ENCODE measurements at regions not wholly inside any gene's neighbourhood (a gene's known extent, or its start where the extent isn't known, plus 50 kb on each side); places are given as distances from the start of the nearest gene placed in this dataset.

DNA sequence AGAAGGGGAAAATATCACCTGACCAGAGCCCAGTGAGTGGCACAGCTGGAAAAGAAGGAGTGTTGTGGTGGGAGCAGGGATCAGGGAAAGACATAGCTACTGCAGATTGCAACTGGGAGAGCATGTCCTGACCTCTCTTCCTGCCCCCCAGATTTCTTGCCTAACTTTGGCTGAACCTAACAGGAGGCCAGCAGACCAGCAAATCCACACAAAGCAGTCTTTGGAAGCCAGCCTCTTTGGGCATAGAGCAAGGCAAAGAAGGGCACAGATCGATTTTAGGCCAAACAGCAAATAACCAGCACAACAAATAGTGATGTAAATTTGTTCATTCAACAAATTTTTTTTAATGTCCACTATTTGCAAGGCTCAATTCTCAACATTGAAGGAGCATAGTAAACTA, 433.2 kb upstream of the GHITM start:
- H3K9me3 ChIP-seq (ENCODE audit: control insufficient read depth in 1 of 2, low read length in 2 of 2), result no peaks in the 10 kb centered on the region
- no peak overlapping the region for H3K4me3 ChIP-seq (ENCODE audit: low read depth in 1 of 2, low read length in 2 of 2)
- H3K4me1 ChIP-seq (ENCODE audit: control insufficient read depth in 1 of 2, insufficient read depth in 2 of 2, low read length in 2 of 2), result no peaks in the 10 kb centered on the region
- H3K27me3 ChIP-seq (ENCODE audit: low read depth, low read length), result no peaks in the 10 kb centered on the region
- no peaks in the 10 kb centered on the region for H3K36me3 ChIP-seq (ENCODE audit: control insufficient read depth in 1 of 2, insufficient read depth in 2 of 2, low read length in 2 of 2)
- no peak overlapping the region for H3K27ac ChIP-seq (ENCODE audit: low read length)

DNA sequence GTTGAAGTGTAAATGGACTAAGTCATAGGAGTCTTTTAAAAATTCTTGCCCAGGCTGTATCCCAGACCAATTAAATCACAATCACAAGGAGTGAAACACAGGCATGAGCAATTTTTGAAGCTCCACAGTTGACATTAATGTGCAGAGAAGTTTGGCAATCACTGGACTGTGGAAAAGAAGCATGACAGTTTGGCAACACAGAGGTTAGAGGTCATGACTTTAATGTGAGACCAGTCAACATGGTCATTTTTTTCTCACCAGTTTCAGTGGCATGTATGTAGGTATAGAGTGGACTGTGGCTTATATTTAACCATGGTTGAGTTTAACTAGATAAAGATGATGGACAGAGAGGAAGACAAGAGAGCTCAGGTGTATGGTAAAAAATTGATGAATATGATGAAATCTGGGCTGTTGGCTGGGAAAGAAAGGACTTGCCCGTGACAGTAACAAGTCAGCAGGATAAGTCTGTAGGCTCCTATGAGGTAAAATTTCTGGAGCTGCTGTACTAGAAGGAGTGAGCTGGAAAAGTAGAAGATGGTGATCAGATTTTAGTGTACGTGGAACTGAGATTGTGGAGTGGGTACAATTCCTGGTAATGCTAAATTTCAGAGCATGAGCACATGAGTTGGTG, 432.2 kb upstream of the GHITM start:
- no peaks in the 10 kb centered on the region for H3K36me3 ChIP-seq (ENCODE audit: control insufficient read depth in 1 of 2, insufficient read depth in 2 of 2, low read length in 2 of 2)
- H3K27ac ChIP-seq (ENCODE audit: low read length), result no peak overlapping the region
- no peaks in the 10 kb centered on the region for H3K9me3 ChIP-seq (ENCODE audit: control insufficient read depth in 1 of 2, low read length in 2 of 2)
- H3K27me3 ChIP-seq (ENCODE audit: low read depth, low read length), result no peaks in the 10 kb centered on the region
- no peak overlapping the region for H3K4me3 ChIP-seq (ENCODE audit: low read depth in 1 of 2, low read length in 2 of 2)
- no peaks in the 10 kb centered on the region for H3K4me1 ChIP-seq (ENCODE audit: control insufficient read depth in 1 of 2, insufficient read depth in 2 of 2, low read length in 2 of 2)

DNA sequence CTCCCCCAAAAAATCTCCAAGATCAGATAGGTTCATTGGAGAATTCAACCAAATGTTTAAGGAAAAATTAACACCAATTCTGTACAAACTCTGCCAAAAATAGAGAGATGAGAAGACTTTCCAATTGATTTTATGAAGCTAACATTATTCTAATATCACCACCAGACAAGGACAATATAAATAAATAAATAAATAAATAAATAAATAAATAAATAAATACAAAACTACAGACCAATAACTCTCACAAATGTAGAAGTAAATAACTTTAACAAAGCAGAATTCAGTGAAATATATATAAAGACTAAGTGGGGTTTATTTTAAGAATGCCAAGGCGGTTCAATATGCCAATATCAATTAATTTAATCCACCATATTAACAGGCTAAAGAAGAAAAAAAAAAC, 425.9 kb upstream of the GHITM start:
- Histone ChIP-seq H3K27ac (ENCODE audit: low read length) (no peak overlapping the region), H3K27me3 (ENCODE audit: low read depth, low read length) (no peaks in the 10 kb centered on the region), H3K9me3 (ENCODE audit: control insufficient read depth in 1 of 2, low read length in 2 of 2) (no peaks in the 10 kb centered on the region), H3K4me3 (ENCODE audit: low read depth in 1 of 2, low read length in 2 of 2) (no peak overlapping the region), H3K36me3 (ENCODE audit: control insufficient read depth in 1 of 2, insufficient read depth in 2 of 2, low read length in 2 of 2) (no peaks in the 10 kb centered on the region), H3K4me1 (ENCODE audit: control insufficient read depth in 1 of 2, insufficient read depth in 2 of 2, low read length in 2 of 2) (no peaks in the 10 kb centered on the region)

DNA sequence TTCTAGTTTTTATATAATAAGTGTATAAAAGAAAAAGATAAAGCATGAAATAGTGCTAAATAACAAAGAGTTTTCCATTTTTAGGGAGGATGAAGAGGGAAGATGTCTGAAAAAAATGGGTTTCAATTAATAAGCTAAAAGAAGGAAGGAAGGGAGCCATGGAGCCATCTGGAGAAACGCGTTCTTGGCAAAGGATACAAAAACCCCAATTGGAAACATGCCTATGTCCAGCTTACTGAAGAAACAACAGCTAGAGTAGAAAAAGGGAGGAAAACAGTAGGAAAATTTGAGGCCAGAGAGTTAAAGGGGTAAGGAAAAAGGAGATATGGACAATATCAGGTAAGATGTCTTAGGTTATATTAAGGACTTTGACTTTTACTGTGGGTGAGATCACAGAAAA, 416.2 kb upstream of the GHITM start:
- H3K4me1 ChIP-seq (ENCODE audit: control insufficient read depth in 1 of 2, insufficient read depth in 2 of 2, low read length in 2 of 2), result no peaks in the 10 kb centered on the region
- H3K9me3 ChIP-seq (ENCODE audit: control insufficient read depth in 1 of 2, low read length in 2 of 2), result no peaks in the 10 kb centered on the region
- no peaks in the 10 kb centered on the region for H3K27me3 ChIP-seq (ENCODE audit: low read depth, low read length)
- no peaks in the 10 kb centered on the region for H3K36me3 ChIP-seq (ENCODE audit: control insufficient read depth in 1 of 2, insufficient read depth in 2 of 2, low read length in 2 of 2)
- H3K4me3 ChIP-seq (ENCODE audit: low read depth in 1 of 2, low read length in 2 of 2), result no peak overlapping the region
- no peak overlapping the region for H3K27ac ChIP-seq (ENCODE audit: low read length)

DNA sequence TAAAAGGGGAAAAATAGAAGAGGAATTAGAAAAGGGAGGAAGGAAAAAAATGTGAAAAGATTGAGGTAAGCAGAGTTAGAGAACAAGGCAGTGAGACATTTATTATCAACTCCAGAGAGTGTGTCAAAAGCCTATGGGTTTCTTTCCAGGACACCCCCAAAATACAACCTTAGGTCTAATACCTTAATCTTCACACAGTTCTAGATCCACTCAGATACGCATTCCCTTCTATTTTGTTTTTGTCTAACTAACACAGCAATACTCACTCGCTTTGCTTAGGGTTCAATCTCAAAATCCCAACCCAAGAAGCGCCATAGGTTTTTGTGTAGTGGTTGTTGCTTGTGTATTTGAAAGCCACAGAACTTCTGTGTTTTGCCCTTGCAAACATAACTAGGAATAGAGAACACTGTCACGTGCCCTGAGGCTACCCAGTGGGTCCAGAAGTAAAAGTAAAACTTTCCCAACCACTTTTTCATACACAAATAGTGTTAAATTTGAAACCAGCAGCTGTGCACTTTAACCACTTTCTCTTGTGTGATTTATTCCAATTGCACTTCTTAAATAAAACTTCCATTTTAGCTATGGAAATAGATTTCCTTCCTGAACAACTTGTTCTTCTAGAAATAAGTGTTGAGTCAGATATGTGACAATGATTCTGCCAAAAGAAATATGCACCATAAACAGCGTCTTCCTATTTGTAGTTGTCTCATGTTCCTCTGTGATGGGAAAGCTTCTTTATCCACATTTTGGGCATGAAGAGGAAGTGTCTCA, 414.7 kb upstream of the GHITM start:
- Histone ChIP-seq H3K4me1 (ENCODE audit: control insufficient read depth in 1 of 2, insufficient read depth in 2 of 2, low read length in 2 of 2) (no peaks in the 10 kb centered on the region), H3K4me3 (ENCODE audit: low read depth in 1 of 2, low read length in 2 of 2) (no peak overlapping the region), H3K27me3 (ENCODE audit: low read depth, low read length) (no peaks in the 10 kb centered on the region), H3K36me3 (ENCODE audit: control insufficient read depth in 1 of 2, insufficient read depth in 2 of 2, low read length in 2 of 2) (no peaks in the 10 kb centered on the region), H3K27ac (ENCODE audit: low read length) (no peak overlapping the region), H3K9me3 (ENCODE audit: control insufficient read depth in 1 of 2, low read length in 2 of 2) (no peaks in the 10 kb centered on the region)

DNA sequence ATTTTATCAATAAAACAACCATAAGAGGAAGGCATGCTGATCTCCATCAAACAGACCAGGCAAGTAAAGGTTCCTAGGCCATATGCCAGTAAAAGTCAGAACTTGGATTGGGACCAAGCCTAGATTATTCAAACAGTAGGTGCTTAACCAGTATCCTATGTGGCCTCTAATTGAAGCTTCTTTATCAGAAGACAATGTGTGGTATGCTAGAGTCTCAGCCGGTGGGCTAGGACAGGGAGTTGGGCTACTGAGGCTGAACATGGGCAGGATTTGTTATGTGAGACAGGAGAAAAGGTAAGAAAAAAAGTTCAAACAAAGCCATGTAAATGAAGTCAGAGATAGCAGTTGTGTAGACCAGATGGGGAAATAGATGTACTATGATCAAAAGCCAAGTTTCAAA, 413.7 kb upstream of the GHITM start:
- H3K27ac ChIP-seq (ENCODE audit: low read length), result no peak overlapping the region
- H3K9me3 ChIP-seq (ENCODE audit: control insufficient read depth in 1 of 2, low read length in 2 of 2), result no peaks in the 10 kb centered on the region
- no peak overlapping the region for H3K4me3 ChIP-seq (ENCODE audit: low read depth in 1 of 2, low read length in 2 of 2)
- no peaks in the 10 kb centered on the region for H3K27me3 ChIP-seq (ENCODE audit: low read depth, low read length)
- no peaks in the 10 kb centered on the region for H3K4me1 ChIP-seq (ENCODE audit: control insufficient read depth in 1 of 2, insufficient read depth in 2 of 2, low read length in 2 of 2)
- no peaks in the 10 kb centered on the region for H3K36me3 ChIP-seq (ENCODE audit: control insufficient read depth in 1 of 2, insufficient read depth in 2 of 2, low read length in 2 of 2)

DNA sequence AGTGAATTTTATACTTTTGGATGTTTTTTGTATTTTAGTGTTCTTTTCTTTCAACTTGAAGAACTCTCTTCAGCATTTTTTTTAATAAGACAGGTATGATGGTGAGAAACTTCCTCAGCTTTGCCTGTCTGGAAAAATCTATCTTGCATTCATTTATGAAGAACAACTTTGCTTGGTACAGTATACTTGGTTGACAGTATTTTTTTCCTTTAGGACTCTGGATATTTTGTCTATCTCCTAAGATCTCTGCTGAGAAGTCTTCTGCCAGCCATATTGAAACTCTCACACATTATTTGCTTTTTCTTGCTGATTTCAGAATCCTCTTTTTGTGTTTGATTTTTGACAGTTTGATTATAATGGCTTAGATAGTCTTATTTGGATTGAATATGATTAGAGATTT, 405.0 kb upstream of the GHITM start:
- H3K4me1 ChIP-seq (ENCODE audit: control insufficient read depth in 1 of 2, insufficient read depth in 2 of 2, low read length in 2 of 2), result no peaks in the 10 kb centered on the region
- H3K36me3 ChIP-seq (ENCODE audit: control insufficient read depth in 1 of 2, insufficient read depth in 2 of 2, low read length in 2 of 2), result no peaks in the 10 kb centered on the region
- H3K27ac ChIP-seq (ENCODE audit: low read length), result no peak overlapping the region
- H3K27me3 ChIP-seq (ENCODE audit: low read depth, low read length), result no peaks in the 10 kb centered on the region
- H3K9me3 ChIP-seq (ENCODE audit: control insufficient read depth in 1 of 2, low read length in 2 of 2), result peaks cover 3 to 22% of the 10 kb centered on the region in 2 donors
- no peak overlapping the region for H3K4me3 ChIP-seq (ENCODE audit: low read depth in 1 of 2, low read length in 2 of 2)

DNA sequence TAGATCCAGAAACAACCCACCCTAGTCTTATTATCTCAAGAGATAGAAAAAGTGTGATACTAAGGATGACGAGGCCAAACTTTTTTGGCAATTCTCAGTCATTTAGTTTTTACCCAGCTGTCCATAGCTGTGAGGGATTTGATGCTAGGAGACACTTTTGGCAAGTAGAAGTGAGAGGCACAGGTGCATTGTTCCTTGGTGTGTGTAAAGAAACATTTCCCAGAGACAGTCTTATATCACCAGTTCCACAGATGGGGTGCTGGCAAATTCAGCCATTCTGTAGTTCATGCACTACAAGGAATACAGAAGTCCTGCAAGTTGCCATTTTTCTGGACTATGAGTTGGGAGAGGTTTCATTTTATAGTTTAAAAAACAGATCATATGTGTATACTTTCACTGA, 403.3 kb upstream of the GHITM start:
- Histone ChIP-seq H3K4me3 (ENCODE audit: low read depth in 1 of 2, low read length in 2 of 2) (no peak overlapping the region), H3K27me3 (ENCODE audit: low read depth, low read length) (no peaks in the 10 kb centered on the region), H3K27ac (ENCODE audit: low read length) (no peak overlapping the region), H3K36me3 (ENCODE audit: control insufficient read depth in 1 of 2, insufficient read depth in 2 of 2, low read length in 2 of 2) (no peaks in the 10 kb centered on the region), H3K9me3 (ENCODE audit: control insufficient read depth in 1 of 2, low read length in 2 of 2) (peaks cover 3 to 22% of the 10 kb centered on the region in 2 donors), H3K4me1 (ENCODE audit: control insufficient read depth in 1 of 2, insufficient read depth in 2 of 2, low read length in 2 of 2) (no peaks in the 10 kb centered on the region)

DNA sequence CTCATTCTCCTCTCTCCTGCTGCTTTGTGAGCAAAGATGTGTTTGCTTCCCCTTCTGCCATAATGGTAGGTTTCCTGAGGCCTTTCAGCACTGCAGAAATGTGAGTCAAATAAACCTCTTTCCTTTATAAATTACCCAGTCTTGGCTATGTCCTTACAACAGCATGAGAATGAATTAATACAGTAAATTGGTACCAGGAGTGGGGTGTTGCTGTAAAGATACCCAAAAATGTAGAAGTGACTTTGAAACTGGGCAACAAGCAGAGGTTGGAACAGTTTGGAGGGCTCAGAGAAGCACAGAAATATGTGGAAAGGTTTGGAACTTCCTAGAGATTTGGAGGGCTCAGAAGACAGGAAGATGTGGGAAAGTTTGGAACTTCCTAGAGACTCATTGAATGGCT, 388.7 kb upstream of the GHITM start:
- peaks cover 3 to 55% of the 10 kb centered on the region in 2 donors for H3K9me3 ChIP-seq (ENCODE audit: control insufficient read depth in 1 of 2, low read length in 2 of 2)
- no peaks in the 10 kb centered on the region for H3K36me3 ChIP-seq (ENCODE audit: control insufficient read depth in 1 of 2, insufficient read depth in 2 of 2, low read length in 2 of 2)
- H3K27ac ChIP-seq (ENCODE audit: low read length), result no peak overlapping the region
- H3K27me3 ChIP-seq (ENCODE audit: low read depth, low read length), result no peaks in the 10 kb centered on the region
- peak overlapping the region in 1 of 2 donors; percentile 10 for H3K4me3 ChIP-seq (ENCODE audit: low read depth in 1 of 2, low read length in 2 of 2)
- H3K4me1 ChIP-seq (ENCODE audit: control insufficient read depth in 1 of 2, insufficient read depth in 2 of 2, low read length in 2 of 2), result no peaks in the 10 kb centered on the region

DNA sequence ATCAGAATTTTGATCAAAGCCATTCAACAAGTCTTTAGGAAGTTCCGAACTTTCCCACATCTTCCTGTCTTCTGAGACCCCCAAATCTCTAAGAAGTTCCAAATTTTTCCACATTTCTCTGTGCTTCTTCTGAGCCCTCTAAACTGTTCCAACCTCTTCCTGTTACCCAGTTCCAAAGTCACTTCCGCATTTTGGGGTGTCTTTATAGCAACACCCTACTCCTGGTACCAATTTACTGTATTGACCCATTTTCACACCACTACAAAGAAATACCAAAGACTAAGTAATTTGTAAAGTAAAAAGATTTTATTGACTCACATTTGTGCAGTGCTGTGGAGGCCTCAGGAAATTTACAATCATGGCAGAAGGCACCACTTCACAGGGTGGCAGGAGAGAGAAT, 385.8 kb upstream of the GHITM start:
- Histone ChIP-seq H3K27me3 (ENCODE audit: low read depth, low read length) (no peaks in the 10 kb centered on the region), H3K9me3 (ENCODE audit: control insufficient read depth in 1 of 2, low read length in 2 of 2) (peaks cover 3 to 55% of the 10 kb centered on the region in 2 donors), H3K27ac (ENCODE audit: low read length) (no peak overlapping the region), H3K36me3 (ENCODE audit: control insufficient read depth in 1 of 2, insufficient read depth in 2 of 2, low read length in 2 of 2) (no peaks in the 10 kb centered on the region), H3K4me3 (ENCODE audit: low read depth in 1 of 2, low read length in 2 of 2) (no peak overlapping the region), H3K4me1 (ENCODE audit: control insufficient read depth in 1 of 2, insufficient read depth in 2 of 2, low read length in 2 of 2) (no peaks in the 10 kb centered on the region)

DNA sequence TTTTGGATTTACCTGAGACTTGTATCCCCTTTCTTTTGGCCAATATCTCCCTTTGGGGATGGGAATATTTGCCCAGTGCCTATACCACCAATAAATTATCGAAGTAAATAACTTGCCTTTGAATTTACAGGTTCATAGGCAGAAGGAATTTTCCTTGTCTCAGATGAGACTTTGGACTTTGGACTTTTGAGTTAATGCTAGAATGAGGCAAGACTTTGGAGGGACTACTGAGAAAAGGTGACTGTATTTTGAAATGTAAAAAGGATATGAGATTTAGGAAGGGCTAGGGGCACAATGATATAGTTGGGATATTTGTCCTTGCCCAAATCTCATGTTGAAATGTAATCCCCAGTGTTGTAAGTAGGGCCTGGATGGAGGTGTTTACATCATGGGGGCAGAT, 384.5 kb upstream of the GHITM start:
- no peak overlapping the region for H3K4me3 ChIP-seq (ENCODE audit: low read depth in 1 of 2, low read length in 2 of 2)
- no peak overlapping the region for H3K27ac ChIP-seq (ENCODE audit: low read length)
- H3K9me3 ChIP-seq (ENCODE audit: control insufficient read depth in 1 of 2, low read length in 2 of 2), result peaks cover 3 to 47% of the 10 kb centered on the region in 2 donors
- no peaks in the 10 kb centered on the region for H3K36me3 ChIP-seq (ENCODE audit: control insufficient read depth in 1 of 2, insufficient read depth in 2 of 2, low read length in 2 of 2)
- no peaks in the 10 kb centered on the region for H3K4me1 ChIP-seq (ENCODE audit: control insufficient read depth in 1 of 2, insufficient read depth in 2 of 2, low read length in 2 of 2)
- no peaks in the 10 kb centered on the region for H3K27me3 ChIP-seq (ENCODE audit: low read depth, low read length)

DNA sequence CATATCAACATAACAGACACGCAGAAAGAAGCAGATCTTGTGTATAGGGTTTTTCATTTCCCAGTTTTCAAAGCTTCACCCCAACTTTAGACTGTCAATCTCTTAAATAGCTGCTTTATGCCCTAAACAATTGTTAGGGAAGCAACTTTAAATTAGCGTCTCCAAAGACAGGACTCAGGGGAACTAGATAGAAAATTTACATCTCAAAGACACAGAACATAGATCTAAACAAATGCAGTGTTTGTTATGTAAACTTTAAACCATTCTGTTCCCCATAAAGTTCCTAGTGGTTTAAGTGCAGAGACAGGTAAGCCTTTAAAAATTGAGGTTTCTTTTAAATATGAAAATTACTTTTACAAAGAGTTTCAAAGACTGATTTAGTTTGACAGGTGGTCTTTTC, 379.2 kb upstream of the GHITM start:
- H3K4me1 ChIP-seq (ENCODE audit: control insufficient read depth in 1 of 2, insufficient read depth in 2 of 2, low read length in 2 of 2), result no peaks in the 10 kb centered on the region
- H3K9me3 ChIP-seq (ENCODE audit: control insufficient read depth in 1 of 2, low read length in 2 of 2), result peaks cover 0 to 4% of the 10 kb centered on the region in 2 donors
- H3K36me3 ChIP-seq (ENCODE audit: control insufficient read depth in 1 of 2, insufficient read depth in 2 of 2, low read length in 2 of 2), result no peaks in the 10 kb centered on the region
- H3K27me3 ChIP-seq (ENCODE audit: low read depth, low read length), result no peaks in the 10 kb centered on the region
- H3K27ac ChIP-seq (ENCODE audit: low read length), result no peak overlapping the region
- H3K4me3 ChIP-seq (ENCODE audit: low read depth in 1 of 2, low read length in 2 of 2), result no peak overlapping the region

All from muscle layer of duodenum (tissue), 2 donors.